ENCODE measurements at regions not wholly inside any gene's neighbourhood (a gene's known extent, or its start where the extent isn't known, plus 50 kb on each side); places are given as distances from the start of the nearest gene placed in this dataset.

- H3K27me3 ChIP-seq (replicated peaks; ENCODE audit: insufficient read depth, low read depth, low read length, poor library complexity), result no peaks in the 10 kb centered on the region
- no peak overlapping the region for H3K27ac ChIP-seq (ENCODE audit: low read depth, low read length, poor library complexity, severe bottlenecking)
- no peaks in the 10 kb centered on the region for H3K4me1 ChIP-seq (ENCODE audit: insufficient read depth, low read length, poor library complexity, severe bottlenecking)
- no peaks in the 10 kb centered on the region for H3K36me3 ChIP-seq (ENCODE audit: insufficient read depth, low read length, poor library complexity, severe bottlenecking)
- DNase-seq (ENCODE audit: low spot score), result no peak
- no TSS peak for BruUV-seq (replicated peaks)
- no peak overlapping the region for H3K4me3 ChIP-seq (ENCODE audit: low read depth, low read length, poor library complexity, severe bottlenecking)
- ChIA-PET POLR2A (ENCODE audit: low non-redundant PET) (no interaction called here), CTCF (no interaction called here)
- no peak for TF ChIP-seq CTCF (conservative IDR thresholded peaks at IDR 0.05; ENCODE audit: low read depth, low read length)
- H3K9me3 ChIP-seq (ENCODE audit: low read depth, low read length, poor library complexity, severe bottlenecking), result no peaks in the 10 kb centered on the region
- intact Hi-C loops (cut with micrococcal nuclease; ENCODE audit: unreplicated experiment), result no loop called here
Observed at GRCh38 chr10:61096056-61096455, 152.1 kb upstream of the RHOBTB1 start.

- H3K27ac ChIP-seq (ENCODE audit: low read depth, low read length, poor library complexity, severe bottlenecking), result no peak overlapping the region
- no peaks in the 10 kb centered on the region for H3K27me3 ChIP-seq (replicated peaks; ENCODE audit: insufficient read depth, low read depth, low read length, poor library complexity)
- POLR2A ChIA-PET (ENCODE audit: low non-redundant PET), result no interaction called here
- DNase-seq (ENCODE audit: low spot score), result no peak
- no peak overlapping the region for H3K4me3 ChIP-seq (ENCODE audit: low read depth, low read length, poor library complexity, severe bottlenecking)
- CTCF ChIA-PET, result no interaction called here
- H3K9me3 ChIP-seq (ENCODE audit: low read depth, low read length, poor library complexity, severe bottlenecking), result no peaks in the 10 kb centered on the region
- no peaks in the 10 kb centered on the region for H3K36me3 ChIP-seq (ENCODE audit: insufficient read depth, low read length, poor library complexity, severe bottlenecking)
- no peaks in the 10 kb centered on the region for H3K4me1 ChIP-seq (ENCODE audit: insufficient read depth, low read length, poor library complexity, severe bottlenecking)
- intact Hi-C loops (cut with micrococcal nuclease; ENCODE audit: unreplicated experiment), result no loop called here
- BruUV-seq (replicated peaks), result no TSS peak
- TF ChIP-seq CTCF (conservative IDR thresholded peaks at IDR 0.05; ENCODE audit: low read depth, low read length) (no peak), EZH2 (IDR thresholded peaks at IDR 0.05; ENCODE audit: borderline replicate concordance, low read depth, low read length, poor library complexity, severe bottlenecking) (no peak)
Observed at GRCh38 chr10:61091531-61091930, 147.5 kb upstream of the RHOBTB1 start.

GRCh38 chr10:61089251-61089650 is 145.3 kb upstream of the RHOBTB1 start:
- Histone ChIP-seq H3K36me3 (ENCODE audit: insufficient read depth, low read length, poor library complexity, severe bottlenecking) (no peaks in the 10 kb centered on the region), H3K4me1 (ENCODE audit: insufficient read depth, low read length, poor library complexity, severe bottlenecking) (no peaks in the 10 kb centered on the region), H3K4me3 (ENCODE audit: low read depth, low read length, poor library complexity, severe bottlenecking) (no peak overlapping the region), H3K27ac (ENCODE audit: low read depth, low read length, poor library complexity, severe bottlenecking) (no peak overlapping the region), H3K27me3 (replicated peaks; ENCODE audit: insufficient read depth, low read depth, low read length, poor library complexity) (no peaks in the 10 kb centered on the region), H3K9me3 (ENCODE audit: low read depth, low read length, poor library complexity, severe bottlenecking) (peaks cover 6% of the 10 kb centered on the region)
- DNase-seq (ENCODE audit: low spot score), result no peak
- ChIA-PET POLR2A (ENCODE audit: low non-redundant PET) (no interaction called here), CTCF (no interaction called here)
- intact Hi-C loops (cut with micrococcal nuclease; ENCODE audit: unreplicated experiment), result no loop called here
- no peak for TF ChIP-seq CTCF (conservative IDR thresholded peaks at IDR 0.05; ENCODE audit: low read depth, low read length)
- TF ChIP-seq EZH2 (IDR thresholded peaks at IDR 0.05; ENCODE audit: borderline replicate concordance, low read depth, low read length, poor library complexity, severe bottlenecking), result no peak
- BruUV-seq (replicated peaks), result no TSS peak
